ENCODE measurements at regions not wholly inside any gene's neighbourhood (a gene's known extent, or its start where the extent isn't known, plus 50 kb on each side); places are given as distances from the start of the nearest gene placed in this dataset.
"Not testable (repeated sequence)": the region's sequence is repeated elsewhere in the genome, so short reads cannot be mapped to it uniquely, and the experiment has no call there.

DNA sequence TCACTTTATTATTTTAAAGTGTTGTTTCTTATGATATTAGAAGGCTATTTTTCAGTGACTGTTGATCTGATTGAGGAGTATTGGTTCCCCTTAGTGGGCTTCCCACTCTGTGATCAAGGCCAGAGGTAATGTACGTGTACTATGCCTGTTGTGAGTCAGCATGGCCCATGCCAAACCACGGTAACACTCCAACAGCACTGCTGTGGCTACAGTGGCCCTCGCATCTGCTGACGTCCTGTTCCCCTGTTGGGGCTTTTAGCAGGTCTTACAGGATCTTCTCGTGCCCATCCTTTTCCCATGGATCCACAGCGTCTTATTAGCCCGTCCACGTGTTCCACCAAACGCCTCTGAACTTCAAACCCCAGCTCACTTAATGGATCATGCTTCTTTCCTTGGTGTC, 964.6 kb upstream of the CELF2 start:
- intact Hi-C loops (cut with DNase I, micrococcal nuclease): no loop called here
- no peak overlapping the region for H3K4me3 ChIP-seq
- no peak for ATAC-seq
- no peak for DNase-seq
- no peaks in the 10 kb centered on the region for H3K36me3 ChIP-seq (ENCODE audit: low read depth)
- no peaks in the 10 kb centered on the region for H3K9me3 ChIP-seq
- no peak for TF ChIP-seq CTCF (IDR thresholded peaks at IDR 0.05)
- H3K4me1 ChIP-seq (ENCODE audit: low read depth): no peaks in the 10 kb centered on the region

GRCh38 chr10:10054466-10054865, 963.2 kb upstream of the CELF2 start:
- TF ChIP-seq CTCF (IDR thresholded peaks at IDR 0.05): no peak
- intact Hi-C loops (cut with DNase I, micrococcal nuclease): no loop called here
- Histone ChIP-seq H3K9me3 (no peaks in the 10 kb centered on the region), H3K4me1 (ENCODE audit: low read depth) (no peaks in the 10 kb centered on the region), H3K36me3 (ENCODE audit: low read depth) (no peaks in the 10 kb centered on the region), H3K4me3 (no peak overlapping the region)
- ATAC-seq (no peak), DNase-seq (no peak)

- Histone ChIP-seq H3K4me1 (ENCODE audit: low read depth) (no peaks in the 10 kb centered on the region), H3K9me3 (no peaks in the 10 kb centered on the region), H3K36me3 (ENCODE audit: low read depth) (no peaks in the 10 kb centered on the region), H3K4me3 (no peak overlapping the region)
- intact Hi-C loops (cut with DNase I, micrococcal nuclease): no loop called here
- TF ChIP-seq CTCF (IDR thresholded peaks at IDR 0.05): no peak
- no peak for ATAC-seq
- no peak for DNase-seq
Observed at GRCh38 chr10:10055656-10056442, 961.8 kb upstream of the CELF2 start.

GRCh38 chr10:10056961-10057360, 960.7 kb upstream of the CELF2 start:
- DNase-seq: no peak
- no peaks in the 10 kb centered on the region for H3K4me1 ChIP-seq (ENCODE audit: low read depth)
- ATAC-seq: no peak
- intact Hi-C loops (cut with DNase I, micrococcal nuclease): no loop called here
- no peaks in the 10 kb centered on the region for H3K36me3 ChIP-seq (ENCODE audit: low read depth)
- no peaks in the 10 kb centered on the region for H3K9me3 ChIP-seq
- TF ChIP-seq CTCF (IDR thresholded peaks at IDR 0.05): no peak
- no peak overlapping the region for H3K4me3 ChIP-seq

- no peak for TF ChIP-seq CTCF (IDR thresholded peaks at IDR 0.05)
- intact Hi-C loops (cut with DNase I, micrococcal nuclease): no loop called here
- H3K4me1 ChIP-seq (ENCODE audit: low read depth): no peaks in the 10 kb centered on the region
- no peaks in the 10 kb centered on the region for H3K9me3 ChIP-seq
- H3K4me3 ChIP-seq: no peak overlapping the region
- no peak for DNase-seq
- no peaks in the 10 kb centered on the region for H3K36me3 ChIP-seq (ENCODE audit: low read depth)
- ATAC-seq: no peak
Observed at GRCh38 chr10:10067644-10068043, 950.0 kb upstream of the CELF2 start.

DNA sequence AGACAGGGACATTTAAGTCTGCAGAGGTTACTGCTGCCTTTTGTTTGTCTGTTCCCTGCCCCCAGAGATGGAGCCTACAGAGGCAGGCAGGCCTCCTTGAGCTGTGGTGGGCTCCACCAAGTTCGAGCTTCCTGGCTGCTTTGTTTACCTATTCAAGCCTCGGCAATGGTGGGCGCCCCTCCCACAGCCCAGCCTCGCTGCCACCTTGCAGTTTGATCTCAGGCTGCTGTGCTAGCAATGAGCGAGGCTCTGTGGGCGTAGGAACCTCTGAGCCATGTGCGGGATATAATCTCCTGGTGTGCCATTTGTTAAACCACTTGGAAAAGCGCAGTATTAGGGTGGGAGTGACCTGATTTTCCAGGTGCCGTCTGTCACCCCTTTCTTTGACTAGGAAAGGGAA, 942.8 kb upstream of the CELF2 start:
- intact Hi-C loops (cut with DNase I, micrococcal nuclease); H3K4me1 ChIP-seq (ENCODE audit: low read depth); DNase-seq; H3K36me3 ChIP-seq (ENCODE audit: low read depth); ATAC-seq; H3K9me3 ChIP-seq; H3K4me3 ChIP-seq: not testable (repeated sequence)

Data from mucosa of descending colon (tissue), 3 donors.